WERI-Rb-1 (cell line): ENCODE measurements at regions not wholly inside any gene's neighbourhood (a gene's known extent, or its start where the extent isn't known, plus 50 kb on each side); places are given as distances from the start of the nearest gene placed in this dataset.

Source experiments
- DNase-seq: peaks from one replicate; pipeline ENCODE4 v3.0.0-alpha.2; 2020
- H3K27ac ChIP-seq: fragments of 250-450 bp; sonication (Bioruptor Pico); 2 replicates; pipeline ENCODE4 v1.5.1; 2020; ENCODE audit warnings: mild to moderate bottlenecking, moderate library complexity
- H3K27me3 ChIP-seq: fragments of 250-450 bp; sonication (Bioruptor Pico); 2 replicates; pipeline ENCODE4 v1.5.1; 2021; ENCODE audit warnings: mild to moderate bottlenecking, low read depth, moderate library complexity; ENCODE audit not compliant: insufficient read depth, severe bottlenecking
- H3K36me3 ChIP-seq: fragments of 250-450 bp; sonication (Bioruptor Pico); 2 replicates; pipeline ENCODE4 v1.5.1; 2020; ENCODE audit warnings: mild to moderate bottlenecking, moderate library complexity
- H3K4me3 ChIP-seq: 2 replicates; pipeline ENCODE4 v1.5.1; 2011; ENCODE audit warnings: low read depth, mild to moderate bottlenecking, control low read depth, low read length
- H3K9me3 ChIP-seq: fragments of 250-450 bp; sonication (Bioruptor Pico); 2 replicates; pipeline ENCODE4 v1.5.1; 2021; ENCODE audit warnings: mild to moderate bottlenecking, moderate library complexity; ENCODE audit not compliant: severe bottlenecking
- TF ChIP-seq, protein P1 (sequence below): IDR thresholded peaks from 2 replicates; pipeline ENCODE4 v1.5.1; 2011; ENCODE audit warnings: low read depth, mild to moderate bottlenecking, control low read depth, inconsistent platforms, low read length

DNA sequence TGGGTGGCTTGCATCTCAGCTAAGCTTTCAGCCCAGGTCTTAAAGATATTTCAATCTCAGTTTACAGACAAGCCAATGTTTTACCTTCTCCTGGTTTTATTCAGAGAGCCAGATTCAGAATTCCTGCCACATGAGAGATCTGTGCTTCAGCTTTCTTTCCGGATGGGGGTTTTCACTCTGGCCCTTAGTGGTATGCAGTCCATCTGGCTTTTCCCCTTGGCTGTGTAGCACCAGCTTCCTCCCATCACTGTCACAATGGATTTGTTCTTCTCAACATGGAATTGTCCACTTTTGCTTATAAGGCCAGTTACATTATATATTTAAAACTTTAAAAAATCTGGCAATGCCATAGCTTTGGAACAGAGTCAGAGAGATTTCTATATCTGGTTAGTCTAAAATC, 303.9 kb downstream of the ETS1 start:
- no peaks in the 10 kb centered on the region for H3K27me3 ChIP-seq
- no peak overlapping the region for H3K4me3 ChIP-seq
- H3K36me3 ChIP-seq, result no peaks in the 10 kb centered on the region
- TF ChIP-seq, protein P1, sequence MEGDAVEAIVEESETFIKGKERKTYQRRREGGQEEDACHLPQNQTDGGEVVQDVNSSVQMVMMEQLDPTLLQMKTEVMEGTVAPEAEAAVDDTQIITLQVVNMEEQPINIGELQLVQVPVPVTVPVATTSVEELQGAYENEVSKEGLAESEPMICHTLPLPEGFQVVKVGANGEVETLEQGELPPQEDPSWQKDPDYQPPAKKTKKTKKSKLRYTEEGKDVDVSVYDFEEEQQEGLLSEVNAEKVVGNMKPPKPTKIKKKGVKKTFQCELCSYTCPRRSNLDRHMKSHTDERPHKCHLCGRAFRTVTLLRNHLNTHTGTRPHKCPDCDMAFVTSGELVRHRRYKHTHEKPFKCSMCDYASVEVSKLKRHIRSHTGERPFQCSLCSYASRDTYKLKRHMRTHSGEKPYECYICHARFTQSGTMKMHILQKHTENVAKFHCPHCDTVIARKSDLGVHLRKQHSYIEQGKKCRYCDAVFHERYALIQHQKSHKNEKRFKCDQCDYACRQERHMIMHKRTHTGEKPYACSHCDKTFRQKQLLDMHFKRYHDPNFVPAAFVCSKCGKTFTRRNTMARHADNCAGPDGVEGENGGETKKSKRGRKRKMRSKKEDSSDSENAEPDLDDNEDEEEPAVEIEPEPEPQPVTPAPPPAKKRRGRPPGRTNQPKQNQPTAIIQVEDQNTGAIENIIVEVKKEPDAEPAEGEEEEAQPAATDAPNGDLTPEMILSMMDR, result no peak
- DNase-seq, result no peak
- H3K27ac ChIP-seq, result no peak overlapping the region
- H3K9me3 ChIP-seq, result no peaks in the 10 kb centered on the region

DNA sequence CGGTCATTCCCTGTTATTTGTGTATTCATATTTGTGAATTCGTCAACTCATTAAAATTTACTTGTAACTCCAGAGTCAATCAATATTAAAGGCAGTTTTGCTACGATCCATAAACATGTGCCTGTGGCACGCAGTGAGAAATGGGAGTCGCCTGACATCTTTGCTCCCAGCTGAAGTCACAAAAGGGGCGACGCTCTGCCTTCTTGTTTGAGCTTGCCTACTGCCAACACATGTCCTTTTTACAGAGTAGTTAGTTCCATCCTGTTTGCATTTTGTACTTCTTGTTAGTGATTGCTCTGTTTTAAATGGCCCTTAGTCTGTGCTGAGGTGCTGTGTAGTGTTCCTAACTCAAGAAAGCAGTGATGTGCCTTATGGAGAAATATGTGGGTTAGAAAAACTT, 305.3 kb downstream of the ETS1 start:
- H3K27me3 ChIP-seq, result no peaks in the 10 kb centered on the region
- H3K27ac ChIP-seq, result no peak overlapping the region
- H3K9me3 ChIP-seq, result no peaks in the 10 kb centered on the region
- DNase-seq, result no peak
- no peaks in the 10 kb centered on the region for H3K36me3 ChIP-seq
- TF ChIP-seq, protein P1, result no peak
- H3K4me3 ChIP-seq, result no peak overlapping the region

DNA sequence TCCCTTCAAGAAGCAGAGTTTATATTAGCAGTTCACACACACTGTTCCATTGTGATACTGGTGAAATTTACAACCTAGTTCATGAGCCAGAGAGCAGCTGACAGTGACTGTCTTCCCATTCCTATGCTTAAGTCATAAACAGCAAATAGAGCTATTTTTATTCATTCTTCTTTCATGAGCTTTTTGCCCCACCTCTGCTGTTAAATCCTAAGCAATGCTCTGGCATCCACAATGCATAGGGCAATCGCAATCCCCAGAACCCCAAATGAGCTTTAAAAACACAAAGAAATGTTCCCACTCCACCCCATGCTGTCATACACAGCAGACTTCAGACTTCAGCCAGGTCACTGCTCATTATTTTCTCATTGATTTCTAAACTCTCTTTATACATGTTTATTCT, 307.5 kb downstream of the ETS1 start:
- DNase-seq, result no peak
- TF ChIP-seq, protein P1, result no peak
- no peaks in the 10 kb centered on the region for H3K27me3 ChIP-seq
- H3K9me3 ChIP-seq, result no peaks in the 10 kb centered on the region
- no peak overlapping the region for H3K27ac ChIP-seq
- H3K36me3 ChIP-seq, result no peaks in the 10 kb centered on the region
- H3K4me3 ChIP-seq, result no peak overlapping the region

DNA sequence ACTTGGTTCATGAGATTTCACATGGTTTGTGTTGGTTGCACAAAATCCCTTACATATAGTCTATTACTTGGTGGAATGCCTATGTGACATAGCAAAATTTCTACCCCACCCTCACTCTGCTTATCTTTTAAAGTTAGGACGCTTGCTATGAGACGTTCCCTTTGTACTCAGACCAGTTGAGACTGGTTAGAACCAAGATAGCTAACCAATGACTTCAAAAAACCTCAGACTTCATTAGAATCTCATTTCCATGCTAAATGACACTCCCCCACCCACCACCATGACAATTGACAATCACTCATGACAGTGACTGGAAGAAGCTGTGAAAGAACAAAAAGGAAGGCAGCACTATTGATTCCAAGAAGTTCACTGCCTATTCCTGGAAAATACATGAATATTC, 313.6 kb downstream of the ETS1 start:
- H3K27me3 ChIP-seq, result no peaks in the 10 kb centered on the region
- no peaks in the 10 kb centered on the region for H3K9me3 ChIP-seq
- H3K36me3 ChIP-seq, result no peaks in the 10 kb centered on the region
- TF ChIP-seq, protein P1, result no peak
- no peak overlapping the region for H3K4me3 ChIP-seq
- no peak overlapping the region for H3K27ac ChIP-seq
- DNase-seq, result no peak

DNA sequence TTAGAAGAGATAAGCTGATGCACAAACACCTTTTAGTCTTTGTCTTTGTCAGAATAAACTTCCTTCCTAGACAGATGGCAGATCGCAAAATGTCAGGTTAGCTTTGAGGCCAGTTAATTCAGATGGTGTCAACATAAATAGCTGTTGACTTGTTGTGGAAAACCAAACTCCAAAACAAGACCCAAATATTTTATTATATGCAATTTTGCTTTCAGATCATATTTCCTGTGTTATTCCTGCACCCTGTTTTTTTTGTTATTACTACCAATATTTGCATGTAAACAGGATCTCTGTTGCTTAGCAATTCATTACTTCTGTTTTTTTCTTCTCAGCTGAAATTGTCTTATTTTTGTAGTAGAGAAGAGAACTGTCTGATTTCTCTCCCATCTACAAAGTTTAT, 316.0 kb downstream of the ETS1 start:
- no peaks in the 10 kb centered on the region for H3K27me3 ChIP-seq
- DNase-seq, result no peak
- H3K27ac ChIP-seq, result no peak overlapping the region
- no peak overlapping the region for H3K4me3 ChIP-seq
- no peaks in the 10 kb centered on the region for H3K9me3 ChIP-seq
- H3K36me3 ChIP-seq, result no peaks in the 10 kb centered on the region
- TF ChIP-seq, protein P1, result no peak

DNA sequence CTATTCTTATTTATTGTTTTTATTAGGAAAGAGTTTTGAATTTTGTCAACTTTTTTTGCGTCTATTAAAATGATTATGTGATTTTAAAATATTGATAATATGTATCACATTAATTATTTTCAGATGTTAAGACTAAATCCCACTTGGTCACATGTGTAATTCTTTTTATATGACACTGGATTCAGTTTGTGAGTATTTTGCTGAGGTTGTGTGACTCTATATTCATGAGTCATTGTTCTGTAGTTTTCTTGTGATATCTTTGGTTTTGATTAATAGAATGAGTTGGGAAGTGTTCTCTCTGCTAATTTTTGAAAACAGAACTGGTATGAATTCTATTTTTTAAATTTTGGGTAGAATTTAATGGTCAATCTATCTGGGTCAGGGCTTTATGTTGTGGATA, 317.9 kb downstream of the ETS1 start:
- no peaks in the 10 kb centered on the region for H3K27me3 ChIP-seq
- no peak overlapping the region for H3K27ac ChIP-seq
- TF ChIP-seq, protein P1, result no peak
- no peak for DNase-seq
- no peaks in the 10 kb centered on the region for H3K36me3 ChIP-seq
- no peak overlapping the region for H3K4me3 ChIP-seq
- H3K9me3 ChIP-seq, result no peaks in the 10 kb centered on the region
